ENCODE measurements at regions not wholly inside any gene's neighbourhood (a gene's known extent, or its start where the extent isn't known, plus 50 kb on each side); places are given as distances from the start of the nearest gene placed in this dataset.
"Not testable (repeated sequence)": the region's sequence is repeated elsewhere in the genome, so short reads cannot be mapped to it uniquely, and the experiment has no call there.

- H3K27ac ChIP-seq: no peak overlapping the region
- no peak overlapping the region for H3K4me3 ChIP-seq (ENCODE audit: low read depth, low read length)
- in situ Hi-C loops (cut with HindIII; ENCODE audit: low pct_ligation_motif_present, low sequenced_read_pairs): no loop called here
- no peak for DNase-seq
- no peaks in the 10 kb centered on the region for H3K27me3 ChIP-seq (replicated peaks)
- no peak for TF ChIP-seq CTCF (IDR thresholded peaks at IDR 0.05; ENCODE audit: low read depth, low read length, missing control alignments)
- no peaks in the 10 kb centered on the region for H3K36me3 ChIP-seq (replicated peaks)
These were observed 2925.9 kb upstream of the OR11H1 start for GRCh38 chr22:12601870-12602779.

- H3K36me3 ChIP-seq (replicated peaks); H3K27ac ChIP-seq; H3K4me3 ChIP-seq (ENCODE audit: low read depth, low read length); H3K27me3 ChIP-seq (replicated peaks); DNase-seq; in situ Hi-C loops (cut with HindIII; ENCODE audit: low pct_ligation_motif_present, low sequenced_read_pairs): not testable (repeated sequence)
These were observed 2924.6 kb upstream of the OR11H1 start for GRCh38 chr22:12603399-12603798.

GRCh38 chr22:12603833-12604232 lies 2924.2 kb upstream of the OR11H1 start:
- H3K36me3 ChIP-seq (replicated peaks); in situ Hi-C loops (cut with HindIII; ENCODE audit: low pct_ligation_motif_present, low sequenced_read_pairs); H3K27me3 ChIP-seq (replicated peaks); H3K27ac ChIP-seq; DNase-seq; H3K4me3 ChIP-seq (ENCODE audit: low read depth, low read length): not testable (repeated sequence)

- H3K27ac ChIP-seq; in situ Hi-C loops (cut with HindIII; ENCODE audit: low pct_ligation_motif_present, low sequenced_read_pairs); H3K36me3 ChIP-seq (replicated peaks); H3K27me3 ChIP-seq (replicated peaks); DNase-seq; H3K4me3 ChIP-seq (ENCODE audit: low read depth, low read length): not testable (repeated sequence)
These were observed 2919.5 kb upstream of the OR11H1 start for GRCh38 chr22:12608454-12608853.

- H3K27ac ChIP-seq: no peak overlapping the region
- in situ Hi-C loops (cut with HindIII; ENCODE audit: low pct_ligation_motif_present, low sequenced_read_pairs): no loop called here
- H3K27me3 ChIP-seq (replicated peaks): no peaks in the 10 kb centered on the region
- no peaks in the 10 kb centered on the region for H3K36me3 ChIP-seq (replicated peaks)
- TF ChIP-seq CTCF (IDR thresholded peaks at IDR 0.05; ENCODE audit: low read depth, low read length, missing control alignments): no peak
- DNase-seq: no peak
- no peak overlapping the region for H3K4me3 ChIP-seq (ENCODE audit: low read depth, low read length)
These were observed 2914.8 kb upstream of the OR11H1 start for GRCh38 chr22:12613199-12613598.

- H3K36me3 ChIP-seq (replicated peaks); DNase-seq; H3K27me3 ChIP-seq (replicated peaks); H3K27ac ChIP-seq; H3K4me3 ChIP-seq (ENCODE audit: low read depth, low read length); in situ Hi-C loops (cut with HindIII; ENCODE audit: low pct_ligation_motif_present, low sequenced_read_pairs): not testable (repeated sequence)
These were observed 2914.1 kb upstream of the OR11H1 start for GRCh38 chr22:12613907-12614306.

- DNase-seq; H3K27ac ChIP-seq; H3K4me3 ChIP-seq (ENCODE audit: low read depth, low read length); H3K36me3 ChIP-seq (replicated peaks); H3K27me3 ChIP-seq (replicated peaks); in situ Hi-C loops (cut with HindIII; ENCODE audit: low pct_ligation_motif_present, low sequenced_read_pairs): not testable (repeated sequence)
These were observed 2901.1 kb upstream of the OR11H1 start for GRCh38 chr22:12626894-12627293.

- H3K4me3 ChIP-seq (ENCODE audit: low read depth, low read length); DNase-seq; H3K27ac ChIP-seq; H3K36me3 ChIP-seq (replicated peaks); in situ Hi-C loops (cut with HindIII; ENCODE audit: low pct_ligation_motif_present, low sequenced_read_pairs); H3K27me3 ChIP-seq (replicated peaks): not testable (repeated sequence)
These were observed 2898.2 kb upstream of the OR11H1 start for GRCh38 chr22:12629815-12630214.

- H3K27ac ChIP-seq; H3K4me3 ChIP-seq (ENCODE audit: low read depth, low read length); H3K27me3 ChIP-seq (replicated peaks); in situ Hi-C loops (cut with HindIII; ENCODE audit: low pct_ligation_motif_present, low sequenced_read_pairs); H3K36me3 ChIP-seq (replicated peaks); DNase-seq: not testable (repeated sequence)
These were observed 2897.0 kb upstream of the OR11H1 start for GRCh38 chr22:12630965-12631364.

GRCh38 chr22:12637566-12638166 lies 2890.3 kb upstream of the OR11H1 start:
- H3K27me3 ChIP-seq (replicated peaks); in situ Hi-C loops (cut with HindIII; ENCODE audit: low pct_ligation_motif_present, low sequenced_read_pairs); H3K27ac ChIP-seq; H3K4me3 ChIP-seq (ENCODE audit: low read depth, low read length); H3K36me3 ChIP-seq (replicated peaks); DNase-seq: not testable (repeated sequence)

- H3K27me3 ChIP-seq (replicated peaks); H3K27ac ChIP-seq; in situ Hi-C loops (cut with HindIII; ENCODE audit: low pct_ligation_motif_present, low sequenced_read_pairs); H3K4me3 ChIP-seq (ENCODE audit: low read depth, low read length); DNase-seq; H3K36me3 ChIP-seq (replicated peaks): not testable (repeated sequence)
These were observed 2889.7 kb upstream of the OR11H1 start for GRCh38 chr22:12638319-12638718.
